ENCODE measurements at regions not wholly inside any gene's neighbourhood (a gene's known extent, or its start where the extent isn't known, plus 50 kb on each side); places are given as distances from the start of the nearest gene placed in this dataset.

- no peak overlapping the region for H3K4me3 ChIP-seq
- no peaks in the 10 kb centered on the region for H3K9me3 ChIP-seq
- no peak for TF ChIP-seq EP300 (IDR thresholded peaks at IDR 0.05)
- no peak for TF ChIP-seq POLR2AphosphoS5 (IDR thresholded peaks at IDR 0.05)
- no peak for TF ChIP-seq POLR2A (IDR thresholded peaks at IDR 0.05)
- TF ChIP-seq CTCF (IDR thresholded peaks at IDR 0.05), result no peak
- no peak overlapping the region for H3K27ac ChIP-seq
- H3K4me1 ChIP-seq, result peaks cover 3% of the 10 kb centered on the region
- DNase-seq (ENCODE audit: low spot score in 2 of 2), result no peak
- H3K36me3 ChIP-seq, result no peaks in the 10 kb centered on the region
- H3K27me3 ChIP-seq, result no peaks in the 10 kb centered on the region
These were observed 202.6 kb downstream of the MDFIC start for GRCh38 chr7:115124409-115124939.

GRCh38 chr7:115123441-115123840 lies 201.5 kb downstream of the MDFIC start:
- no peak for TF ChIP-seq POLR2AphosphoS5 (IDR thresholded peaks at IDR 0.05)
- TF ChIP-seq EP300 (IDR thresholded peaks at IDR 0.05), result no peak
- TF ChIP-seq CTCF (IDR thresholded peaks at IDR 0.05), result no peak
- TF ChIP-seq POLR2A (IDR thresholded peaks at IDR 0.05), result no peak
- 93% methylated on average over 2 of the region's 2 CpGs for WGBS
- no peak for DNase-seq (ENCODE audit: low spot score in 2 of 2)

GRCh38 chr7:115122388-115122787 lies 200.5 kb downstream of the MDFIC start:
- DNase-seq (ENCODE audit: low spot score in 2 of 2), result no peak
- no peak overlapping the region for H3K4me3 ChIP-seq
- no peak overlapping the region for H3K27ac ChIP-seq
- H3K9me3 ChIP-seq, result no peaks in the 10 kb centered on the region
- H3K36me3 ChIP-seq, result no peaks in the 10 kb centered on the region
- TF ChIP-seq CTCF (IDR thresholded peaks at IDR 0.05) (no peak), EP300 (IDR thresholded peaks at IDR 0.05) (no peak), POLR2A (IDR thresholded peaks at IDR 0.05) (no peak), POLR2AphosphoS5 (IDR thresholded peaks at IDR 0.05) (no peak)
- WGBS, result 60% methylated on average over 1 of the region's 1 CpG
- H3K27me3 ChIP-seq, result no peaks in the 10 kb centered on the region
- no peaks in the 10 kb centered on the region for H3K4me1 ChIP-seq

More at GRCh38 chr7:115123441-115123840, 201.5 kb downstream of the MDFIC start:
- Histone ChIP-seq H3K4me1 (peaks cover 3% of the 10 kb centered on the region), H3K9me3 (no peaks in the 10 kb centered on the region), H3K4me3 (no peak overlapping the region), H3K27ac (no peak overlapping the region), H3K36me3 (no peaks in the 10 kb centered on the region), H3K27me3 (no peaks in the 10 kb centered on the region)

- Histone ChIP-seq H3K27me3 (no peaks in the 10 kb centered on the region), H3K4me1 (no peaks in the 10 kb centered on the region), H3K27ac (no peak overlapping the region), H3K9me3 (no peaks in the 10 kb centered on the region), H3K36me3 (no peaks in the 10 kb centered on the region), H3K4me3 (no peak overlapping the region)
- no peak for TF ChIP-seq POLR2AphosphoS5 (IDR thresholded peaks at IDR 0.05)
- TF ChIP-seq EP300 (IDR thresholded peaks at IDR 0.05), result no peak
- no peak for TF ChIP-seq CTCF (IDR thresholded peaks at IDR 0.05)
- TF ChIP-seq POLR2A (IDR thresholded peaks at IDR 0.05), result no peak
- no peak for DNase-seq (ENCODE audit: low spot score in 2 of 2)
- 66% methylated on average over 2 of the region's 2 CpGs for WGBS
These were observed 195.9 kb downstream of the MDFIC start for GRCh38 chr7:115117748-115118147.

- H3K4me1 ChIP-seq, result no peaks in the 10 kb centered on the region
- no peak overlapping the region for H3K4me3 ChIP-seq
- no peak overlapping the region for H3K27ac ChIP-seq
- H3K9me3 ChIP-seq, result no peaks in the 10 kb centered on the region
- DNase-seq (ENCODE audit: low spot score in 2 of 2), result no peak
- H3K36me3 ChIP-seq, result no peaks in the 10 kb centered on the region
- WGBS, result 85% methylated on average over 5 of the region's 5 CpGs
- TF ChIP-seq POLR2A (IDR thresholded peaks at IDR 0.05) (no peak), CTCF (IDR thresholded peaks at IDR 0.05) (no peak), POLR2AphosphoS5 (IDR thresholded peaks at IDR 0.05) (no peak), EP300 (IDR thresholded peaks at IDR 0.05) (no peak)
- no peaks in the 10 kb centered on the region for H3K27me3 ChIP-seq
These were observed 195.2 kb downstream of the MDFIC start for GRCh38 chr7:115116773-115117715.

Data from suprapubic skin (tissue), 4 donors.